ENCODE measurements at regions not wholly inside any gene's neighbourhood (a gene's known extent, or its start where the extent isn't known, plus 50 kb on each side); places are given as distances from the start of the nearest gene placed in this dataset.

DNA sequence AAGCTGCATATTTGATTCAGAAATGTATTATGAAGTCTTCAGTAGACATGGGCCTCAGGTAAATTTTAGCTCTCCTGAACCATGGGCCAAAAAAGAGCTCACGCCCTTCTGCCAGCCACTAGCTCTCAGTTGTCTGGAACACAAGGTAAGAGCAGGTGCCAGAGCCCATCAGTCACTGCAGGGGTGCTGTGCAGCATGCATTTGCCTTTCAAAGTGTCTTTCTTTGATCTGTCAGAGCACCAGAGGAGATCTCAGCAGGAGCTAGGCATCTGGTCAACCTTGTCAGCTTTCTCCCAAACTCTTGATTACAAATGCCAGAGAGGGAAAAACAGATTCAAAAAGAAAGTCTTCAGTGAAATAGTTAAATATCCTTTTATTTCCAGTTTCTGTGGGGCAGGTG lies 332.3 kb downstream of the COL11A1 start:
- no peaks in the 10 kb centered on the region for H3K36me3 ChIP-seq (ENCODE audit: insufficient read depth, low read length)
- no peak overlapping the region for H3K9ac ChIP-seq (ENCODE audit: insufficient read length)
- no peak for TF ChIP-seq POLR2AphosphoS5 (IDR thresholded peaks at IDR 0.05; ENCODE audit: borderline replicate concordance, low read depth, low read length)
- TF ChIP-seq FOXP2 (optimal IDR thresholded peaks at IDR 0.05; ENCODE audit: control extremely low read depth, extremely low read length, insufficient read depth), result no peak
- no peak for TF ChIP-seq EZH2 (IDR thresholded peaks at IDR 0.05)
- DNase-seq (ENCODE audit: low read depth, low spot score), result no peak
- no peak overlapping the region for H3K4me3 ChIP-seq
- no peaks in the 10 kb centered on the region for H3K9me3 ChIP-seq (ENCODE audit: low read depth, low read length)
- H3K27ac ChIP-seq, result no peak overlapping the region

DNA sequence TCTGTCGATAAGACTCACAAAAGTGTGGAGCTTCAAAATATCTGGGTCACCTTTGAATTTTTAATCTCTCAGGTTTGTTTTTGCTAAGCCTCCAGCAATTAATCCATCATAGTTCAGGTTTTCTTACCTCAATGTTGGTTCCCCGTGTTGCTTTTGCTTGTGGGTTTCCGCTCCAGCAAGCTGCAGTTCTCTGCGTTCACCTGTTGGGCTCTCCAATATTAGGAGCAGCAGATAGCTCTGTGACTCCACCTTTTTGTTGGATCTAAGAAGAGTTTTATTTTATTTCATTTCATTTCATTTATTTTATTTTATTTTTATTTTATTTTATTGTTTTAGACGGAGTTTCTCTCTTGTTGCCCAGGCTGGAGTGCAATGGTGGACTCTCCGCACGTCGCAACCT lies 335.5 kb downstream of the COL11A1 start:
- no peak overlapping the region for H3K4me3 ChIP-seq
- H3K36me3 ChIP-seq (ENCODE audit: insufficient read depth, low read length), result no peaks in the 10 kb centered on the region
- DNase-seq (ENCODE audit: low read depth, low spot score), result no peak
- no peak overlapping the region for H3K27ac ChIP-seq
- TF ChIP-seq EZH2 (IDR thresholded peaks at IDR 0.05), result no peak
- no peak for TF ChIP-seq POLR2AphosphoS5 (IDR thresholded peaks at IDR 0.05; ENCODE audit: borderline replicate concordance, low read depth, low read length)
- TF ChIP-seq FOXP2 (optimal IDR thresholded peaks at IDR 0.05; ENCODE audit: control extremely low read depth, extremely low read length, insufficient read depth), result no peak
- no peaks in the 10 kb centered on the region for H3K9me3 ChIP-seq (ENCODE audit: low read depth, low read length)
- H3K9ac ChIP-seq (ENCODE audit: insufficient read length), result no peak overlapping the region

DNA sequence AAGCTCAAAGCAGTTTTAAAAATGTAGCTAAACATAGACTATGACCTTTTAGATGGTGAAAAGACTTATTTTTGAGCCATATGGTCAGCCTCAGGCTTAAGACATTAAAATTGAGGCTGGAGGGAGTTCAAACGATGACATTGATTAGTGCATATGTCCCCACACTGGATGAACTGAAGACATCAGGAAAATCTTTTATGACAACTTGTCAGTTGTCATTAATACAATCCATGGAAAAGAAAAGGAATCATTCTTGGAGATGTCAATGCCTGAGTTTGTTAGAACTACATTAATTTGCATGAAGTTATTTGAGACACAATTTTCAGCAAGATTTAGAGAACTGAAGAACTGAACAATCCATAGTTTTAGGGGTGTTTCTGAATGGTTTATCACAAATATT lies 349.9 kb downstream of the COL11A1 start:
- no peaks in the 10 kb centered on the region for H3K9me3 ChIP-seq (ENCODE audit: low read depth, low read length)
- no peak overlapping the region for H3K27ac ChIP-seq
- TF ChIP-seq FOXP2 (optimal IDR thresholded peaks at IDR 0.05; ENCODE audit: control extremely low read depth, extremely low read length, insufficient read depth), result no peak
- TF ChIP-seq POLR2AphosphoS5 (IDR thresholded peaks at IDR 0.05; ENCODE audit: borderline replicate concordance, low read depth, low read length), result no peak
- no peak for TF ChIP-seq EZH2 (IDR thresholded peaks at IDR 0.05)
- no peak overlapping the region for H3K9ac ChIP-seq (ENCODE audit: insufficient read length)
- H3K4me3 ChIP-seq, result no peak overlapping the region
- no peak for DNase-seq (ENCODE audit: low read depth, low spot score)
- no peaks in the 10 kb centered on the region for H3K36me3 ChIP-seq (ENCODE audit: insufficient read depth, low read length)

DNA sequence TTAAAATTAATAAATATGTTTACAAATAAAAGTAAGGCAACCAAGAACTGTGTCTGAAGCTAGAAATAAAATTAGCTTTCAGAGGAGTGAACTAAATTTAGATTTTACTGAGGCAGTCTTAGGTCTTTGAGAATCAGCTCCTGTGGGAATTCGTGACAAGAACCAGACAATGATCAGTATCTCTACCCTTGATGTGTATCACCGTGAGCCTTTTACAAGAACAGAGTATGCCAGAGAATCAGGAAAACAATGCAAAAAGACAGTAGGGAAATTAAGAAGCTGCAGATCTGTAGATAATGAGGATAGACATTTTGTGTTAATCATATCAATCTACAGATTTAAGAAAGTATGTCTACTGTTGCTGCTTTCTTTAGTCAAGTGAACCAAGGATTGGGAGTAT lies 351.0 kb downstream of the COL11A1 start:
- no peak for DNase-seq (ENCODE audit: low read depth, low spot score)
- no peak for TF ChIP-seq POLR2AphosphoS5 (IDR thresholded peaks at IDR 0.05; ENCODE audit: borderline replicate concordance, low read depth, low read length)
- no peak for TF ChIP-seq EZH2 (IDR thresholded peaks at IDR 0.05)
- no peak for TF ChIP-seq FOXP2 (optimal IDR thresholded peaks at IDR 0.05; ENCODE audit: control extremely low read depth, extremely low read length, insufficient read depth)
- H3K27ac ChIP-seq, result no peak overlapping the region

DNA sequence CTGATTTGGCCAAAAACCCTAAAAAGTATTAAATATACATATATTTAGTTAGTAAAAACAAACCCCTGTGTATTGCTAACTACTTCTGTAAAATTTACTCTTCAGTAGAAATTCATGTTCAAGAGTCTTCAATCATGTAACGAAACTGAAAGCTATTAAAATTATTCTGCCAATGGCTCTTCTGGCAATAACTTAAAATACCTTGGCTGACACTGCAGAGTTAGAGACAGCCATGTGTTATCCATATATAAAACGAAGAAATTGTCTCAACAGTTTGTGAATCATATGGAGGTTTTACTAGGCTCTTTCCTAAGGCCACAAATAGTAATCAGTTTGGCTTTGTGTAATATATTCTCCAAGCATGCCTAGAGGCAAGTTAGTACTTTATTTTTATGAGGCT lies 357.2 kb downstream of the COL11A1 start:
- no peak for TF ChIP-seq EZH2 (IDR thresholded peaks at IDR 0.05)
- no peak for TF ChIP-seq POLR2AphosphoS5 (IDR thresholded peaks at IDR 0.05; ENCODE audit: borderline replicate concordance, low read depth, low read length)
- TF ChIP-seq FOXP2 (optimal IDR thresholded peaks at IDR 0.05; ENCODE audit: control extremely low read depth, extremely low read length, insufficient read depth), result no peak
- no peaks in the 10 kb centered on the region for H3K9me3 ChIP-seq (ENCODE audit: low read depth, low read length)
- H3K4me3 ChIP-seq, result peak overlapping the region; percentile 29; the same call in 1 of the 2 replicates
- H3K36me3 ChIP-seq (ENCODE audit: insufficient read depth, low read length), result no peaks in the 10 kb centered on the region
- H3K9ac ChIP-seq (ENCODE audit: insufficient read length), result no peak overlapping the region
- H3K27ac ChIP-seq, result peak overlapping the region; percentile 55
- peak; percentile 20 for DNase-seq (ENCODE audit: low read depth, low spot score)

More for the DNA sequence above, 351.0 kb downstream of the COL11A1 start:
- H3K9ac ChIP-seq (ENCODE audit: insufficient read length), result no peak overlapping the region
- H3K4me3 ChIP-seq, result no peak overlapping the region
- H3K36me3 ChIP-seq (ENCODE audit: insufficient read depth, low read length), result no peaks in the 10 kb centered on the region
- H3K9me3 ChIP-seq (ENCODE audit: low read depth, low read length), result no peaks in the 10 kb centered on the region

DNA sequence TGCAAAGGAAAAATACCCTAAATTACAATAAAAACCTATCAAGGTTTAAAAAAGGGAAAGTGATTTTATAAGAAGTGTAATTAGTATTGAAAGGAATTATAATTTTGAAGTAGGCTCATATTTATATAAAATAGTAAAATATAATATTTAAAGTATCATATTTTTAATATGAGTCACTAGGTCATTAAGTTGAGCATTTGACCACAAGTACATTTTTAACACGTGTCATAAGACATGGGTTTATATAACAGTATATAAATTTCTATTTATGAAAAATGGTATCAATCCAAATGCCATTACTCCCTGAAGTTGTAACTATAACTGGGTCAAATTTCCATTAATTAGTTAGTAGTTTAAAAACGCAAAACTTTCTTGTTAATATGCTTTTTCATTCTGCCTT lies 365.9 kb downstream of the COL11A1 start:
- no peak overlapping the region for H3K27ac ChIP-seq
- TF ChIP-seq FOXP2 (optimal IDR thresholded peaks at IDR 0.05; ENCODE audit: control extremely low read depth, extremely low read length, insufficient read depth), result no peak
- no peak overlapping the region for H3K9ac ChIP-seq (ENCODE audit: insufficient read length)
- no peaks in the 10 kb centered on the region for H3K9me3 ChIP-seq (ENCODE audit: low read depth, low read length)
- DNase-seq (ENCODE audit: low read depth, low spot score), result no peak
- H3K36me3 ChIP-seq (ENCODE audit: insufficient read depth, low read length), result no peaks in the 10 kb centered on the region
- H3K4me3 ChIP-seq, result no peak overlapping the region

DNA sequence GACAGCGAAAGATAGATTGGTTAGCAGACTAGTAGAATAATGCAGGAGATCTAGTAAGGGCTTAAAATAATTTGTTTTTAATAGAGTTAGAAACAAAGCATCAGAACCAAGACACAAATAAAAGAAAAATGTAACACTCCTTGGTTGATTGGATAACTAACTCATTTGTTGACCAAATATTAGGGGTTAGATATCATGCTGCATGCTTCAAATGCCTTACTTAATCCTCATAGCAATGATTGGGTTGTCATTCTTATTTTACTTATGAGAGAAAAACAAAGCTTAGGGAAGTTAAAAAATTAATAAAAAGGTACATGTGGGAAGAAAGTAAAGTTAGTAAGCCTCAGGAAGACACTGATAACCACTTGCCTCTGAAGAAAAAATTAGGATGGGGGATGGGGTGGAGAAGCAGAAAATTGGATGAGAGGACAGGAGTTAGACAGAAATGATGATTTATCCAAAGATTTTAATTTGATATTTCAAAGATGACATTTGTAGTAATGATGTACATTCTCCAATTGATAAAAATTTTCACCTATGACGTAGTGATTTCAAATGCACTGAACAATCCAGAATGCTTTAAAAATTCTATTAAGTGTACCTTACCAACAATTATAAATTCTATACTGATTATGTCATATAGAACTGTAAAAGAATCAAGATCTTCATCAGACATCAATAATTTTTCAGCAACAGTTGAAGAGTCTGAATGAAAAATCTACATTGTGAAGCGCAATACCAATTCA lies 374.7 kb downstream of the COL11A1 start:
- no peak overlapping the region for H3K9ac ChIP-seq (ENCODE audit: insufficient read length)
- no peak overlapping the region for H3K4me3 ChIP-seq
- H3K27ac ChIP-seq, result no peak overlapping the region
- no peak for DNase-seq (ENCODE audit: low read depth, low spot score)
- no peaks in the 10 kb centered on the region for H3K9me3 ChIP-seq (ENCODE audit: low read depth, low read length)
- TF ChIP-seq EZH2 (IDR thresholded peaks at IDR 0.05) (no peak), POLR2AphosphoS5 (IDR thresholded peaks at IDR 0.05; ENCODE audit: borderline replicate concordance, low read depth, low read length) (no peak), FOXP2 (optimal IDR thresholded peaks at IDR 0.05; ENCODE audit: control extremely low read depth, extremely low read length, insufficient read depth) (no peak)
- H3K36me3 ChIP-seq (ENCODE audit: insufficient read depth, low read length), result no peaks in the 10 kb centered on the region

DNA sequence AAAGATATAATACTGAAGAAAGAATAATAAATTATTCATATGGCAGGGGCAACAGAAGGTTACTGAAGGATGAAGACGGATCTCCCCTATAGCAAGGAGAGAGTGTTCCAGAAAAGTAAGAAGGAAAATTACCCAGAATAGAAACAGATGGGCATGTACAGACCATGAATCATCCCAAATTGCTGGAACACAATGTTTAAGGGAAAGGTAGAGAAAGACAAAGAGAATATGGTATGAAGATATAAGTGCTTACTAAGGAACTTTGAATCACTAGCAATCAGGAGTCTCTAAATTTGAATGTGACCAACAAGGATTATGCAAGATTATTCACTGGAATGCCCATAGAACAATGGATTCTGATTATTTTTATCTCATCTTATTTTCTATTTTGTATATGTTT lies 375.4 kb downstream of the COL11A1 start:
- Histone ChIP-seq H3K9me3 (ENCODE audit: low read depth, low read length) (no peaks in the 10 kb centered on the region), H3K27ac (no peak overlapping the region), H3K9ac (ENCODE audit: insufficient read length) (no peak overlapping the region), H3K4me3 (no peak overlapping the region), H3K36me3 (ENCODE audit: insufficient read depth, low read length) (no peaks in the 10 kb centered on the region)
- TF ChIP-seq EZH2 (IDR thresholded peaks at IDR 0.05), result no peak
- TF ChIP-seq FOXP2 (optimal IDR thresholded peaks at IDR 0.05; ENCODE audit: control extremely low read depth, extremely low read length, insufficient read depth), result no peak
- TF ChIP-seq POLR2AphosphoS5 (IDR thresholded peaks at IDR 0.05; ENCODE audit: borderline replicate concordance, low read depth, low read length), result no peak
- no peak for DNase-seq (ENCODE audit: low read depth, low spot score)

DNA sequence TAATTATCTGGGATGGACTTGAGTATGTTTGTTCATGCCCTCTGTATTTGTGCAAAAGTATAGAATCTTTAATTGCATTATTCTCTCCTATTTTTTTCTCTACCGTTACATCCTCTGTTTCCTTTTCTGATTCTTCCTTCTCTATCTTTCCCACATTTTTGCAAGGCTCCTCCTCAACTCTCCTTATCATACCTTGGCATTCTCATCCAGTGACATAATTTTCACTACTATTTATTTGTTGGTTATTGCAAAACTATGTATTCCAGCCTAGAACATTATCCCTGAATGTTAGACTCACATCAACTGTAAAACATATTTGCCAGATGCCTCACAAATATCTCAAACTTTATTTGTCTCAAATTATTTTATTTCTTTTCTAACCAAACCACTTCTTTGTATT lies 381.9 kb downstream of the COL11A1 start:
- Histone ChIP-seq H3K9ac (ENCODE audit: insufficient read length) (no peak overlapping the region), H3K9me3 (ENCODE audit: low read depth, low read length) (no peaks in the 10 kb centered on the region), H3K27ac (no peak overlapping the region), H3K4me3 (no peak overlapping the region), H3K36me3 (ENCODE audit: insufficient read depth, low read length) (no peaks in the 10 kb centered on the region)
- TF ChIP-seq EZH2 (IDR thresholded peaks at IDR 0.05), result no peak
- TF ChIP-seq POLR2AphosphoS5 (IDR thresholded peaks at IDR 0.05; ENCODE audit: borderline replicate concordance, low read depth, low read length), result no peak
- TF ChIP-seq FOXP2 (optimal IDR thresholded peaks at IDR 0.05; ENCODE audit: control extremely low read depth, extremely low read length, insufficient read depth), result no peak
- DNase-seq (ENCODE audit: low read depth, low spot score), result no peak
